DND-41 (cell line): ENCODE measurements at regions not wholly inside any gene's neighbourhood (a gene's known extent, or its start where the extent isn't known, plus 50 kb on each side); places are given as distances from the start of the nearest gene placed in this dataset.

Experiments used
- ATAC-seq: fragments of 200-7000 bp; cut with Tn5 transposase; 3 replicates; pipeline ENCODE4 v1.9.1; 2021; ENCODE audit warnings: low read depth; ENCODE audit not compliant: insufficient read depth
- DNase-seq: peaks from one replicate; pipeline ENCODE4 v3.0.0-alpha.2; 2020
- H2AFZ ChIP-seq: 2 replicates; pipeline ENCODE4 v1.6.0; 2012; ENCODE audit warnings: low read depth, low read length
- H3K27ac ChIP-seq: 2 replicates; pipeline ENCODE4 v1.5.1; 2012; ENCODE audit warnings: low read length, inconsistent platforms
- H3K27me3 ChIP-seq: fragments of 200-600 bp; sonication (generic); 2 replicates; pipeline ENCODE4 v1.6.0; 2012; ENCODE audit warnings: low read length, mild to moderate bottlenecking, inconsistent platforms; ENCODE audit not compliant: insufficient read depth, poor library complexity
- H3K36me3 ChIP-seq: 2 replicates; pipeline ENCODE4 v1.5.1; 2012; ENCODE audit warnings: low read length, inconsistent platforms; ENCODE audit not compliant: insufficient read depth
- H3K4me1 ChIP-seq: 2 replicates; pipeline ENCODE4 v1.5.1; 2012; ENCODE audit warnings: mild to moderate bottlenecking, low read length; ENCODE audit not compliant: insufficient read depth
- H3K4me2 ChIP-seq: 2 replicates; pipeline ENCODE4 v1.6.0; 2012; ENCODE audit warnings: mild to moderate bottlenecking, moderate library complexity, low read length, inconsistent platforms; ENCODE audit not compliant: insufficient read depth
- H3K4me3 ChIP-seq, 2 experiments: fragments of 200-600 bp in 1 of 2; shearing (Covaris generic) in 1 of 2; 2 replicates each; pipeline ENCODE4 v1.5.1; 2012 to 2016; ENCODE audit warnings: inconsistent platforms in 2 of 2, low read length in 2 of 2, mild to moderate bottlenecking in 2 of 2, low read depth in 1 of 2, moderate library complexity in 1 of 2
- H3K79me2 ChIP-seq: 2 replicates; pipeline ENCODE4 v1.6.0; 2012; ENCODE audit warnings: low read length, inconsistent platforms; ENCODE audit not compliant: insufficient read depth
- H3K9ac ChIP-seq: 2 replicates; pipeline ENCODE4 v1.6.0; 2012; ENCODE audit warnings: low read depth, mild to moderate bottlenecking, inconsistent platforms, low read length, moderate library complexity
- H3K9me3 ChIP-seq: 2 replicates; pipeline ENCODE4 v1.5.1; 2012; ENCODE audit warnings: low read length, moderate library complexity, mild to moderate bottlenecking, inconsistent platforms; ENCODE audit not compliant: insufficient read depth, severe bottlenecking
- H4K20me1 ChIP-seq: 2 replicates; pipeline ENCODE4 v1.6.0; 2012; ENCODE audit warnings: low read length; ENCODE audit not compliant: insufficient read depth
- CTCF ChIP-seq: IDR thresholded peaks from 2 replicates; pipeline ENCODE4 v1.5.1; 2012; ENCODE audit warnings: borderline replicate concordance, low read length, moderate library complexity, mild to moderate bottlenecking; ENCODE audit not compliant: poor library complexity, severe bottlenecking; ENCODE audit errors: extremely low read depth
- EZH2 ChIP-seq: IDR thresholded peaks from 3 replicates; pipeline ENCODE4 v1.6.1; 2012; ENCODE audit warnings: borderline replicate concordance, low read depth, mild to moderate bottlenecking, moderate library complexity, low read length, inconsistent platforms; ENCODE audit not compliant: severe bottlenecking

GRCh38 chr1:29391362-29391880, 155.1 kb downstream of the PTPRU start:
- no peak for TF ChIP-seq EZH2
- TF ChIP-seq CTCF: no peak
- ATAC-seq (no peak), DNase-seq (no peak)
- no peaks in the 10 kb centered on the region for H4K20me1 ChIP-seq
- H3K4me1 ChIP-seq: no peaks in the 10 kb centered on the region
- no peaks in the 10 kb centered on the region for H3K9me3 ChIP-seq
- no peaks in the 10 kb centered on the region for H3K27me3 ChIP-seq
- H3K79me2 ChIP-seq: no peaks in the 10 kb centered on the region
- no peak overlapping the region for H3K4me3 ChIP-seq
- H3K4me2 ChIP-seq: no peak overlapping the region
- H3K36me3 ChIP-seq: no peaks in the 10 kb centered on the region
- no peak overlapping the region for H3K9ac ChIP-seq
- no peak overlapping the region for H2AFZ ChIP-seq
- H3K27ac ChIP-seq: no peak overlapping the region

GRCh38 chr1:29390491-29391361, 154.4 kb downstream of the PTPRU start:
- no peak for TF ChIP-seq EZH2
- TF ChIP-seq CTCF: no peak
- H2AFZ ChIP-seq: no peak overlapping the region
- H3K27me3 ChIP-seq: no peaks in the 10 kb centered on the region
- H3K9ac ChIP-seq: no peak overlapping the region
- no peak overlapping the region for H3K27ac ChIP-seq
- no peak for ATAC-seq
- no peak for DNase-seq
- H3K36me3 ChIP-seq: no peaks in the 10 kb centered on the region
- H3K9me3 ChIP-seq: no peaks in the 10 kb centered on the region
- no peak overlapping the region for H3K4me3 ChIP-seq
- no peaks in the 10 kb centered on the region for H3K79me2 ChIP-seq
- H4K20me1 ChIP-seq: no peaks in the 10 kb centered on the region
- H3K4me2 ChIP-seq: no peak overlapping the region
- H3K4me1 ChIP-seq: no peaks in the 10 kb centered on the region

- no peaks in the 10 kb centered on the region for H4K20me1 ChIP-seq
- no peaks in the 10 kb centered on the region for H3K36me3 ChIP-seq
- H3K4me3 ChIP-seq: no peak overlapping the region
- no peak overlapping the region for H3K27ac ChIP-seq
- no peak overlapping the region for H2AFZ ChIP-seq
- H3K9me3 ChIP-seq: no peaks in the 10 kb centered on the region
- no peak for ATAC-seq
- H3K27me3 ChIP-seq: no peaks in the 10 kb centered on the region
- no peak for DNase-seq
- TF ChIP-seq EZH2 (no peak), CTCF (no peak)
- no peak overlapping the region for H3K4me2 ChIP-seq
- no peaks in the 10 kb centered on the region for H3K4me1 ChIP-seq
- H3K9ac ChIP-seq: no peak overlapping the region
- H3K79me2 ChIP-seq: no peaks in the 10 kb centered on the region
Measured at GRCh38 chr1:29390075-29390474, 153.8 kb downstream of the PTPRU start.
